ENCODE measurements at regions not wholly inside any gene's neighbourhood (a gene's known extent, or its start where the extent isn't known, plus 50 kb on each side); places are given as distances from the start of the nearest gene placed in this dataset.

DNA sequence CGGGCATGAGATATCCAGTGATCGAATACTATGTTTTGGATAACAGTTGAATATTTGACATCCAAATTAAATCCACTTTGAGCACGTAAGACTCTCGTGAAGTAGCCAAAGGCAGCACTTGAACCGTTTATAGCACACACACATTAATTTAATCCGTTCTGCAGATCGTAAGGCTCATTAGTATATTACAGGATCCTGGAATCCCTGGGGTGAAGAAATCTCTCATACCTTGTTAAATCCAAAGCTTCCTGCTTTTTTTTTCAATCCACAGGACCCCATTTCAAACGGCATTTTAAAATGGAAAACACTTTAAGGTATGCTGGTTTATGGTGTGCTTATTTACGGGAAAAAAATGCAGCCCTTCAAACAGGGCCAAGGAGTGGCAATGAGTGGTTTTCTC lies 158.4 kb upstream of the ADARB2 start:
- DNase-seq (ENCODE audit: low spot score), result no peak
- TF ChIP-seq, protein P1, sequence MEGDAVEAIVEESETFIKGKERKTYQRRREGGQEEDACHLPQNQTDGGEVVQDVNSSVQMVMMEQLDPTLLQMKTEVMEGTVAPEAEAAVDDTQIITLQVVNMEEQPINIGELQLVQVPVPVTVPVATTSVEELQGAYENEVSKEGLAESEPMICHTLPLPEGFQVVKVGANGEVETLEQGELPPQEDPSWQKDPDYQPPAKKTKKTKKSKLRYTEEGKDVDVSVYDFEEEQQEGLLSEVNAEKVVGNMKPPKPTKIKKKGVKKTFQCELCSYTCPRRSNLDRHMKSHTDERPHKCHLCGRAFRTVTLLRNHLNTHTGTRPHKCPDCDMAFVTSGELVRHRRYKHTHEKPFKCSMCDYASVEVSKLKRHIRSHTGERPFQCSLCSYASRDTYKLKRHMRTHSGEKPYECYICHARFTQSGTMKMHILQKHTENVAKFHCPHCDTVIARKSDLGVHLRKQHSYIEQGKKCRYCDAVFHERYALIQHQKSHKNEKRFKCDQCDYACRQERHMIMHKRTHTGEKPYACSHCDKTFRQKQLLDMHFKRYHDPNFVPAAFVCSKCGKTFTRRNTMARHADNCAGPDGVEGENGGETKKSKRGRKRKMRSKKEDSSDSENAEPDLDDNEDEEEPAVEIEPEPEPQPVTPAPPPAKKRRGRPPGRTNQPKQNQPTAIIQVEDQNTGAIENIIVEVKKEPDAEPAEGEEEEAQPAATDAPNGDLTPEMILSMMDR (conservative IDR thresholded peaks at IDR 0.05; ENCODE audit: low read depth), result no peak
- H3K27ac ChIP-seq, result no peak overlapping the region
- POLR2A ChIA-PET (ENCODE audit: low non-redundant PET), result no interaction called here
- CTCF ChIA-PET, result no interaction called here

DNA sequence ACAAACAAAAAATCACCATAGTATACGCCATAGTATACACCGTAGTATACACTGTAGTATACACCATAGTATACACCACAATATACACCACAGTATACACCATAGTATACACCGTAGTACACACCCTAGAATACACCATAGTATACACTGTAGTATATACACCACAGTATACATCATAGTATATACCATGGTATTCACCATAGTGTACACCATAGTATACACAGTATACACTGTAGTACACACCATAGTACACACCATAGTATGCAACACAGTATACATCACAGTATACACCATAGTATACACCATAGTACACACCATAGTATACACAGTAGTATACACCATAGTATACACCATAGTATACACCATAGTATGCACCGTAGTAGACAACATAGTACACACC lies 157.6 kb upstream of the ADARB2 start:
- POLR2A ChIA-PET (ENCODE audit: low non-redundant PET), result no interaction called here
- TF ChIP-seq, protein P1 (conservative IDR thresholded peaks at IDR 0.05; ENCODE audit: low read depth), result no peak
- no peak for DNase-seq (ENCODE audit: low spot score)
- H3K27ac ChIP-seq, result no peak overlapping the region
- CTCF ChIA-PET, result no interaction called here

DNA sequence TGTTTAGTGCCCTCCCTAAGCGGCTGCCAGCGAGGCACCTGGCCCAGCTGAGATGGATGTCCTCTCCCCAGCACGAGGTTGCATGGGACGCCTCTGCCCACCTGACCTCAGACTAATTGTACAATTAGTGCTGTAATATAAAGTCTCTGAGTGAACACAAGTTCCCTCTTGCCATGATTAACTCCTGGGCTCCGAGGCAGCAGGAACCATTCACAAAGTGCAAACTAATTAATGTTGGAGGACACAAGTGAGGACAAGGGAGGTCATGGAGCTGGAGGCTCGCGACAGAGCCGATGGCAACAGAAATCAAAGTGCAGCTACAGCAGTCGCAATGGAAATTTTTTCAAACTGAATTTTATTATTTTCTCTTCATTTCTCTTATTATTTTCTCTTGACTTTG lies 156.6 kb upstream of the ADARB2 start:
- POLR2A ChIA-PET (ENCODE audit: low non-redundant PET), result no interaction called here

GRCh38 chr10:1886039-1886438 lies 148.7 kb upstream of the ADARB2 start:
- POLR2A ChIA-PET (ENCODE audit: low non-redundant PET), result no interaction called here
- TF ChIP-seq, protein P1 (conservative IDR thresholded peaks at IDR 0.05; ENCODE audit: low read depth), result no peak
- DNase-seq (ENCODE audit: low spot score), result no peak
- H3K27ac ChIP-seq, result no peak overlapping the region
- CTCF ChIA-PET, result no interaction called here

More for the DNA sequence above, 156.6 kb upstream of the ADARB2 start:
- no peak for DNase-seq (ENCODE audit: low spot score)
- H3K27ac ChIP-seq, result no peak overlapping the region
- TF ChIP-seq, protein P1 (conservative IDR thresholded peaks at IDR 0.05; ENCODE audit: low read depth), result no peak
- CTCF ChIA-PET, result no interaction called here

DNA sequence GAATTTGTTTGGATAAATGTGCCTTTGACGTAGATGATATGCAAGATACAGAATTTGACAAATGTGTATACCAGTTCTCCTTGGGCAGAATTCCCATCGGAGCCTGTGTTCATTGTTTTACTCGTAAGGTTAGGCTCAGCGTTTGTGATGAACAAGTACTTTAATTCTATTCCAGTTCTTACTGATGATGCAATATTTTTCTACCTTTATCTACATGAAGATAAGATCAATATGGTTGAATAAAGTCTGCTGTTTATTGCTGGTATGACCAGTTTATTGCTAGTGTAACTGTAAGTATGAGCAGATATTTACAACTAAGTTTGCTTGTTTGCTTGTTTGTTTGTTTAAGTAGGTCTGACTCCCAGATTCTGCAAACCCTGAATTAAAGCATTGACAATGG lies 145.4 kb upstream of the ADARB2 start:
- ChIA-PET CTCF (interaction anchor here (0.6 kb wide), 1 partner anchor 426 kb away, joined by 4 read pairs; no protein-coding TSS in a partner anchor), POLR2A (ENCODE audit: low non-redundant PET) (no interaction called here)
- DNase-seq (ENCODE audit: low spot score), result no peak
- no peak overlapping the region for H3K27ac ChIP-seq
- TF ChIP-seq, protein P1 (conservative IDR thresholded peaks at IDR 0.05; ENCODE audit: low read depth), result no peak

GRCh38 chr10:1882180-1882579 lies 144.9 kb upstream of the ADARB2 start:
- no peak for DNase-seq (ENCODE audit: low spot score)
- CTCF ChIA-PET, result no interaction called here
- no peak overlapping the region for H3K27ac ChIP-seq
- POLR2A ChIA-PET (ENCODE audit: low non-redundant PET), result no interaction called here
- TF ChIP-seq, protein P1 (conservative IDR thresholded peaks at IDR 0.05; ENCODE audit: low read depth), result no peak

DNA sequence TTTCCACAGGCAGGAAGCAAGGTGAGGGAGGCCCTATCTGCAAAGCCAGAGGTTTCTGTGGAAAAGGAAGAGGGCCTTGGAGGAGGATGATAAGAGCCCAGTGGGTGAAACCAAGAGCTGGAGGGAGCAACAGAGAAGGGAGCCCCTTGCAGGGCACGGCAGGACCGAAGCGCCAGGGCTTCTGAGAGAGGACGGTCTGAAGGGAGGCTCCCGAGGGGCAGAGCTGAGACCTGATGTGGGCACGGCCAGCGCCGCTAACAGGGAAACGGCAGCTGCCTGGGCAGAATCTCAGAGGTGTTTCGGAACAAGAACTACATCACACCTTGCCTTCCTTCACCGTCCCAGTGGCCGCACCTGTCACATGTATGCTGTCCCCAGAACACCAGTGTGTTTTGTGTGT lies 144.3 kb upstream of the ADARB2 start:
- TF ChIP-seq, protein P1 (conservative IDR thresholded peaks at IDR 0.05; ENCODE audit: low read depth), result no peak
- DNase-seq (ENCODE audit: low spot score), result no peak
- ChIA-PET CTCF (no interaction called here), POLR2A (ENCODE audit: low non-redundant PET) (no interaction called here)
- no peak overlapping the region for H3K27ac ChIP-seq
